Calu3 (cell line): ENCODE measurements at regions not wholly inside any gene's neighbourhood (a gene's known extent, or its start where the extent isn't known, plus 50 kb on each side); places are given as distances from the start of the nearest gene placed in this dataset.

Experiments
- BruUV-seq: library from RNA; stranded (reverse); fragments of 400-500 nt; replicated peaks from 2 replicates; lab custom pipeline; 2021; lab: Mats Ljungman, UMichigan
- CTCF ChIA-PET: fragments of 300-600 bp; sonication (Branson Sonifier 250); formaldehyde crosslinking; loops from one replicate; lab custom pipeline; 2022; ENCODE audit warnings: antibody characterized with exemption; lab: Charles Lee
- DNase-seq: peaks from one replicate; pipeline ENCODE4 v3.0.0; 2022
- H3K27ac Mint-ChIP-seq: one replicate; pipeline ENCODE4 v1.8.0; 2022; ENCODE audit warnings: mixed read lengths; ENCODE audit not compliant: unreplicated experiment
- H3K27me3 Mint-ChIP-seq: one replicate; pipeline ENCODE4 v1.8.0; 2022; ENCODE audit warnings: mixed read lengths; ENCODE audit not compliant: unreplicated experiment
- H3K36me3 Mint-ChIP-seq: one replicate; pipeline ENCODE4 v1.8.0; 2022; ENCODE audit warnings: mild to moderate bottlenecking, moderate library complexity, mixed read lengths; ENCODE audit not compliant: insufficient read depth, unreplicated experiment
- H3K4me1 Mint-ChIP-seq: one replicate; pipeline ENCODE4 v1.8.0; 2022; ENCODE audit warnings: mild to moderate bottlenecking, low read depth, mixed read lengths; ENCODE audit not compliant: unreplicated experiment
- H3K4me3 Mint-ChIP-seq: one replicate; pipeline ENCODE4 v1.8.0; 2022; ENCODE audit warnings: mild to moderate bottlenecking, low read depth, moderate library complexity, mixed read lengths; ENCODE audit not compliant: unreplicated experiment
- H3K9me3 Mint-ChIP-seq: one replicate; pipeline ENCODE4 v1.8.0; 2022; ENCODE audit warnings: low read depth, mixed read lengths; ENCODE audit not compliant: unreplicated experiment
- intact Hi-C: fragments of 100-400 bp; cut with micrococcal nuclease; formaldehyde crosslinking; loops from one replicate; pipeline ENCODE4 v1.10.0; 2022; ENCODE audit not compliant: unreplicated experiment
- TF ChIP-seq, protein P1 (sequence below): fragments of 200-600 bp; IDR thresholded peaks from one replicate; pipeline ENCODE4 v1.8.0; 2022; ENCODE audit warnings: antibody characterized with exemption; ENCODE audit not compliant: unreplicated experiment

GRCh38 chr12:93225094-93225493 is 152.6 kb upstream of the NUDT4 start:
- Mint-ChIP-seq H3K4me3 (no peak overlapping the region), H3K27me3 (no peaks in the 10 kb centered on the region), H3K27ac (no peak overlapping the region), H3K4me1 (peaks cover 27% of the 10 kb centered on the region), H3K9me3 (peaks cover 5% of the 10 kb centered on the region), H3K36me3 (no peaks in the 10 kb centered on the region)
- BruUV-seq = no TSS peak
- CTCF ChIA-PET = interaction anchor here (0.5 kb wide), 1 partner anchor 255 kb away, joined by 3 read pairs; no protein-coding TSS in a partner anchor
- TF ChIP-seq, protein P1, sequence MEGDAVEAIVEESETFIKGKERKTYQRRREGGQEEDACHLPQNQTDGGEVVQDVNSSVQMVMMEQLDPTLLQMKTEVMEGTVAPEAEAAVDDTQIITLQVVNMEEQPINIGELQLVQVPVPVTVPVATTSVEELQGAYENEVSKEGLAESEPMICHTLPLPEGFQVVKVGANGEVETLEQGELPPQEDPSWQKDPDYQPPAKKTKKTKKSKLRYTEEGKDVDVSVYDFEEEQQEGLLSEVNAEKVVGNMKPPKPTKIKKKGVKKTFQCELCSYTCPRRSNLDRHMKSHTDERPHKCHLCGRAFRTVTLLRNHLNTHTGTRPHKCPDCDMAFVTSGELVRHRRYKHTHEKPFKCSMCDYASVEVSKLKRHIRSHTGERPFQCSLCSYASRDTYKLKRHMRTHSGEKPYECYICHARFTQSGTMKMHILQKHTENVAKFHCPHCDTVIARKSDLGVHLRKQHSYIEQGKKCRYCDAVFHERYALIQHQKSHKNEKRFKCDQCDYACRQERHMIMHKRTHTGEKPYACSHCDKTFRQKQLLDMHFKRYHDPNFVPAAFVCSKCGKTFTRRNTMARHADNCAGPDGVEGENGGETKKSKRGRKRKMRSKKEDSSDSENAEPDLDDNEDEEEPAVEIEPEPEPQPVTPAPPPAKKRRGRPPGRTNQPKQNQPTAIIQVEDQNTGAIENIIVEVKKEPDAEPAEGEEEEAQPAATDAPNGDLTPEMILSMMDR = no peak
- intact Hi-C loops = no loop called here
- no peak for DNase-seq

DNA sequence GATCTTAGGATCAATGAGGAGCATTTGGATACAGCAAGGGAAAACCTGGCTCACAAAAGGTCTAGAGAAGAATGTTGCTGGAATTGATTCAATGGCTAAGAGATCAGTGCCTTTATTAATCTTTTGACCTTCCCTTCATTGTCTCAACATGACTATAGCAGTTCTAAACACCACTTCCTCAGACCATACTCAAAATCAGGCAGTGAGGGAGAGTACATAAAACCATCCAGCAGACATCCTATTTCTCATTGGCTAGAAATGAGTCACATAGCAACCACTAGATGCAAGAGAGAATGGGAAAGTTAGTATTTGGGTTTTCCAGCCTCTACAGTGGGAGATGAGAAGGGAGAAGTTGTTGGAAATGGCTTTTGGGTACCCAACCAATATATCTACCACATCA is 151.4 kb upstream of the NUDT4 start:
- Mint-ChIP-seq H3K27me3 (no peaks in the 10 kb centered on the region), H3K27ac (no peak overlapping the region), H3K9me3 (peaks cover 5% of the 10 kb centered on the region), H3K4me1 (peaks cover 29% of the 10 kb centered on the region), H3K36me3 (no peaks in the 10 kb centered on the region), H3K4me3 (no peak overlapping the region)
- intact Hi-C loops = no loop called here
- BruUV-seq = no TSS peak
- TF ChIP-seq, protein P1 = no peak
- CTCF ChIA-PET = no interaction called here
- no peak for DNase-seq

DNA sequence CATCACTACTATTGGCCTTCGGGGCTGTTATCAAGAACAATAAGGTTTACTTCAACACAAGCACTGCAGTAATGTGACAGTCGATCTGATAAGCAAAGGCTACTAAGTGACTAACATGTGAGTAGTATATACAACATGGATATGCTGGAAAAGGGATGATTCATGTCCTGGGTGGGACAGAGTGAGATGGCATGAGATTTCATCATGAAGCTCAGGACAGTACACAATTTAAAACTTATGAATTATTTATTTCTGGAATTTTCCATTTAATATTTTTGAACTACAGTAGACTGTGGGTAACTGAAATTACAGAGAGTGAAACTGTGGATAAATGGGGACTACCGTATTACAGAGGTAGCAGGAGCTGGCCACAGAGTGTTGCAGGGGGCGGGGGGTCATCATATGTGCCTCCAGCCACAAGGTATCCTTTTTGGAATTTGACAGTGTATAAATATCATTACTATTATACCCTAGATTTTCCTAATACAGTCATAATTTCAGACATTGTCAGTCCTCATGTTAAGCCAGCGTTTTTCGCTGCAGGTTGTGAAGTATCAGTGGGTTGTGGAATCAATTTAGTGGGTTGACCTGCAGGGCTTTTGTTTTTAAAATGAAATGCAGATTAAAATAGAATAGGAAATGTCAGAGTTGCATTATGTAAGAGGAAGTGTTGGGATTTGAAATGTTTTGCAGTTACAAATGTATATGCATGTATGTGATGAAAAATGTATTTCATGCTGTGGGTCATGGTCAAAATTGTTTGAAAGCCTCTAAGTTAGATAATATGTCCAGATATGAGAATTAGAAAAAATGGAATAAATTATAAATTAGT is 148.0 kb upstream of the NUDT4 start:
- intact Hi-C loops = no loop called here

GRCh38 chr12:93230326-93230720 is 147.4 kb upstream of the NUDT4 start:
- Mint-ChIP-seq H3K36me3 (no peaks in the 10 kb centered on the region), H3K27me3 (no peaks in the 10 kb centered on the region), H3K9me3 (no peaks in the 10 kb centered on the region), H3K27ac (peak overlapping the region; percentile 91), H3K4me1 (peaks cover 9% of the 10 kb centered on the region), H3K4me3 (no peak overlapping the region)
- CTCF ChIA-PET = no interaction called here
- no TSS peak for BruUV-seq
- TF ChIP-seq, protein P1 = no peak
- intact Hi-C loops = no loop called here
- DNase-seq = no peak

More for the DNA sequence above, 148.0 kb upstream of the NUDT4 start:
- Mint-ChIP-seq H3K27ac (peak overlapping the region; percentile 91), H3K36me3 (no peaks in the 10 kb centered on the region), H3K27me3 (no peaks in the 10 kb centered on the region), H3K4me1 (peaks cover 12% of the 10 kb centered on the region), H3K9me3 (no peaks in the 10 kb centered on the region), H3K4me3 (no peak overlapping the region)
- CTCF ChIA-PET = no interaction called here
- no peak for DNase-seq
- TF ChIP-seq, protein P1 = no peak
- BruUV-seq = no TSS peak
